HEK293T (cell line): ENCODE measurements at regions not wholly inside any gene's neighbourhood (a gene's known extent, or its start where the extent isn't known, plus 50 kb on each side); places are given as distances from the start of the nearest gene placed in this dataset.

Source experiments
- FOXA1 ChIP-seq: fragments of 450-650 bp; IDR thresholded peaks from 2 replicates; pipeline ENCODE4 v1.6.1; 2016; ENCODE audit warnings: mild to moderate bottlenecking
- NFRKB ChIP-seq: fragments of 450-650 bp; IDR thresholded peaks from 2 replicates; pipeline ENCODE4 v1.6.1; 2016; ENCODE audit warnings: mild to moderate bottlenecking, moderate library complexity

DNA sequence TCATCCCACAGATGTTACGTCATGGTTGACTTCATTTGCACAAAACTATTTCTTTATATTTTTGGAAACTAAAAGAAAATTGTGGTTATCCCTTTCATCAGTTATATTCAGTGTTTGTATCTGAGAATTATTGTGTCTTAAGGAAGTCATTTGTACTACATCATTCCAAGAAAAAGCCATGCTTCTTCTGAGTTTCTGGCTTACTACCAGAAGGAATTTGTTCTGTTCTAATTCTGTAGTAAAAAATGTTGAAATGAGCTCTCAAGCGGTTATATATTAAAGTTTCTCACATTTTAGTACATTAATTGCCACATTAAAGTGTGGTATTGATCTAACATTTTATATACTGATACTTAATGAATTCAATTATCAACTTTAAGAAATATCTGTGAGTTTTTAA is 1844.5 kb downstream of the PCDH7 start:
- no peak for TF ChIP-seq NFRKB
- no peak for TF ChIP-seq FOXA1
